T-helper 1 cell treated with Interleukin-12 subunit alpha and Interleukin-12 subunit beta and Interleukin-4 antibody, amounts not matched to agents 30 μg/mL and 1 μg/mL, for 36 hours (primary cell): ENCODE measurements at regions not wholly inside any gene's neighbourhood (a gene's known extent, or its start where the extent isn't known, plus 50 kb on each side); places are given as distances from the start of the nearest gene placed in this dataset.

ENCODE experiments used
- H3K27ac Mint-ChIP-seq: one replicate; pipeline ENCODE4 v1.8.0; 2021; ENCODE audit warnings: mild to moderate bottlenecking, mixed read lengths
- H3K27me3 Mint-ChIP-seq: one replicate; pipeline ENCODE4 v1.8.0; 2021; ENCODE audit warnings: low read depth, mixed read lengths
- H3K36me3 Mint-ChIP-seq: one replicate; pipeline ENCODE4 v1.8.0; 2021; ENCODE audit warnings: low read depth, mixed read lengths
- H3K4me1 Mint-ChIP-seq: one replicate; pipeline ENCODE4 v1.8.0; 2021; ENCODE audit warnings: low read depth, mixed read lengths
- H3K4me3 Mint-ChIP-seq: one replicate; pipeline ENCODE4 v1.8.0; 2021; ENCODE audit warnings: mild to moderate bottlenecking, moderate library complexity, mixed read lengths
- H3K9me3 Mint-ChIP-seq: one replicate; pipeline ENCODE4 v1.8.0; 2021; ENCODE audit warnings: mixed read lengths

- no peaks in the 10 kb centered on the region for H3K4me1 Mint-ChIP-seq
- H3K27me3 Mint-ChIP-seq, result no peaks in the 10 kb centered on the region
- peaks cover 13% of the 10 kb centered on the region for H3K9me3 Mint-ChIP-seq
- H3K27ac Mint-ChIP-seq, result no peak overlapping the region
- H3K36me3 Mint-ChIP-seq, result peaks cover 2% of the 10 kb centered on the region
- no peak overlapping the region for H3K4me3 Mint-ChIP-seq
Measured at GRCh38 chr22:48316257-48317250, 1511.1 kb downstream of the BRD1 start.

- Mint-ChIP-seq H3K4me3 (no peak overlapping the region), H3K27ac (no peak overlapping the region), H3K27me3 (no peaks in the 10 kb centered on the region), H3K36me3 (peaks cover 2% of the 10 kb centered on the region), H3K9me3 (peaks cover 18% of the 10 kb centered on the region), H3K4me1 (no peaks in the 10 kb centered on the region)
Measured at GRCh38 chr22:48315439-48316256, 1512.0 kb downstream of the BRD1 start.

GRCh38 chr22:48314073-48314472 lies 1513.6 kb downstream of the BRD1 start:
- H3K27me3 Mint-ChIP-seq, result no peaks in the 10 kb centered on the region
- no peak overlapping the region for H3K27ac Mint-ChIP-seq
- H3K36me3 Mint-ChIP-seq, result peaks cover 2% of the 10 kb centered on the region
- peaks cover 22% of the 10 kb centered on the region for H3K9me3 Mint-ChIP-seq
- no peak overlapping the region for H3K4me3 Mint-ChIP-seq
- H3K4me1 Mint-ChIP-seq, result no peaks in the 10 kb centered on the region

GRCh38 chr22:48313175-48313830 lies 1514.4 kb downstream of the BRD1 start:
- peaks cover 2% of the 10 kb centered on the region for H3K36me3 Mint-ChIP-seq
- H3K4me1 Mint-ChIP-seq, result no peaks in the 10 kb centered on the region
- peaks cover 22% of the 10 kb centered on the region for H3K9me3 Mint-ChIP-seq
- no peaks in the 10 kb centered on the region for H3K27me3 Mint-ChIP-seq
- H3K27ac Mint-ChIP-seq, result no peak overlapping the region
- H3K4me3 Mint-ChIP-seq, result no peak overlapping the region

GRCh38 chr22:48310740-48311139 lies 1516.9 kb downstream of the BRD1 start:
- H3K27ac Mint-ChIP-seq, result no peak overlapping the region
- H3K27me3 Mint-ChIP-seq, result no peaks in the 10 kb centered on the region
- H3K9me3 Mint-ChIP-seq, result peaks cover 22% of the 10 kb centered on the region
- peaks cover 2% of the 10 kb centered on the region for H3K36me3 Mint-ChIP-seq
- H3K4me3 Mint-ChIP-seq, result no peak overlapping the region
- H3K4me1 Mint-ChIP-seq, result no peaks in the 10 kb centered on the region

GRCh38 chr22:48310289-48310688 lies 1517.4 kb downstream of the BRD1 start:
- H3K9me3 Mint-ChIP-seq, result peaks cover 22% of the 10 kb centered on the region

GRCh38 chr22:48309836-48310235 lies 1517.8 kb downstream of the BRD1 start:
- no peak overlapping the region for H3K27ac Mint-ChIP-seq
- H3K4me3 Mint-ChIP-seq, result no peak overlapping the region
- no peaks in the 10 kb centered on the region for H3K4me1 Mint-ChIP-seq
- H3K27me3 Mint-ChIP-seq, result no peaks in the 10 kb centered on the region
- H3K36me3 Mint-ChIP-seq, result peaks cover 2% of the 10 kb centered on the region
- peaks cover 22% of the 10 kb centered on the region for H3K9me3 Mint-ChIP-seq

More at GRCh38 chr22:48310289-48310688, 1517.4 kb downstream of the BRD1 start:
- Mint-ChIP-seq H3K4me3 (no peak overlapping the region), H3K36me3 (peaks cover 2% of the 10 kb centered on the region), H3K27ac (no peak overlapping the region), H3K27me3 (no peaks in the 10 kb centered on the region), H3K4me1 (no peaks in the 10 kb centered on the region)

GRCh38 chr22:48309115-48309705 lies 1518.5 kb downstream of the BRD1 start:
- Mint-ChIP-seq H3K4me3 (no peak overlapping the region), H3K9me3 (peaks cover 17% of the 10 kb centered on the region), H3K27me3 (no peaks in the 10 kb centered on the region), H3K36me3 (peaks cover 2% of the 10 kb centered on the region), H3K27ac (no peak overlapping the region), H3K4me1 (no peaks in the 10 kb centered on the region)

GRCh38 chr22:48307931-48308330 lies 1519.7 kb downstream of the BRD1 start:
- Mint-ChIP-seq H3K4me1 (no peaks in the 10 kb centered on the region), H3K27ac (no peak overlapping the region), H3K9me3 (peaks cover 16% of the 10 kb centered on the region), H3K27me3 (no peaks in the 10 kb centered on the region), H3K4me3 (no peak overlapping the region), H3K36me3 (peaks cover 2% of the 10 kb centered on the region)

- H3K9me3 Mint-ChIP-seq, result peaks cover 13% of the 10 kb centered on the region
- H3K27ac Mint-ChIP-seq, result no peak overlapping the region
- peaks cover 2% of the 10 kb centered on the region for H3K36me3 Mint-ChIP-seq
- no peak overlapping the region for H3K4me3 Mint-ChIP-seq
- H3K27me3 Mint-ChIP-seq, result no peaks in the 10 kb centered on the region
- H3K4me1 Mint-ChIP-seq, result no peaks in the 10 kb centered on the region
Measured at GRCh38 chr22:48306785-48307510, 1520.7 kb downstream of the BRD1 start.

GRCh38 chr22:48306284-48306683 lies 1521.4 kb downstream of the BRD1 start:
- Mint-ChIP-seq H3K4me1 (no peaks in the 10 kb centered on the region), H3K9me3 (peaks cover 8% of the 10 kb centered on the region), H3K36me3 (no peaks in the 10 kb centered on the region), H3K27me3 (no peaks in the 10 kb centered on the region), H3K4me3 (no peak overlapping the region), H3K27ac (no peak overlapping the region)

- H3K4me1 Mint-ChIP-seq, result no peaks in the 10 kb centered on the region
- peaks cover 4% of the 10 kb centered on the region for H3K9me3 Mint-ChIP-seq
- H3K4me3 Mint-ChIP-seq, result no peak overlapping the region
- H3K27me3 Mint-ChIP-seq, result no peaks in the 10 kb centered on the region
- H3K27ac Mint-ChIP-seq, result no peak overlapping the region
- H3K36me3 Mint-ChIP-seq, result no peaks in the 10 kb centered on the region
Measured at GRCh38 chr22:48305726-48306235, 1521.9 kb downstream of the BRD1 start.

- Mint-ChIP-seq H3K36me3 (no peaks in the 10 kb centered on the region), H3K9me3 (no peaks in the 10 kb centered on the region), H3K4me3 (no peak overlapping the region), H3K27me3 (no peaks in the 10 kb centered on the region), H3K4me1 (no peaks in the 10 kb centered on the region), H3K27ac (no peak overlapping the region)
Measured at GRCh38 chr22:48303369-48303725, 1524.3 kb downstream of the BRD1 start.
